ENCODE measurements at regions not wholly inside any gene's neighbourhood (a gene's known extent, or its start where the extent isn't known, plus 50 kb on each side); places are given as distances from the start of the nearest gene placed in this dataset.

GRCh38 chr2:34093790-34094189, 494.7 kb upstream of the FAM98A start:
- TF ChIP-seq, protein P1, sequence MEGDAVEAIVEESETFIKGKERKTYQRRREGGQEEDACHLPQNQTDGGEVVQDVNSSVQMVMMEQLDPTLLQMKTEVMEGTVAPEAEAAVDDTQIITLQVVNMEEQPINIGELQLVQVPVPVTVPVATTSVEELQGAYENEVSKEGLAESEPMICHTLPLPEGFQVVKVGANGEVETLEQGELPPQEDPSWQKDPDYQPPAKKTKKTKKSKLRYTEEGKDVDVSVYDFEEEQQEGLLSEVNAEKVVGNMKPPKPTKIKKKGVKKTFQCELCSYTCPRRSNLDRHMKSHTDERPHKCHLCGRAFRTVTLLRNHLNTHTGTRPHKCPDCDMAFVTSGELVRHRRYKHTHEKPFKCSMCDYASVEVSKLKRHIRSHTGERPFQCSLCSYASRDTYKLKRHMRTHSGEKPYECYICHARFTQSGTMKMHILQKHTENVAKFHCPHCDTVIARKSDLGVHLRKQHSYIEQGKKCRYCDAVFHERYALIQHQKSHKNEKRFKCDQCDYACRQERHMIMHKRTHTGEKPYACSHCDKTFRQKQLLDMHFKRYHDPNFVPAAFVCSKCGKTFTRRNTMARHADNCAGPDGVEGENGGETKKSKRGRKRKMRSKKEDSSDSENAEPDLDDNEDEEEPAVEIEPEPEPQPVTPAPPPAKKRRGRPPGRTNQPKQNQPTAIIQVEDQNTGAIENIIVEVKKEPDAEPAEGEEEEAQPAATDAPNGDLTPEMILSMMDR (IDR thresholded peaks at IDR 0.05): no peak
- TF ChIP-seq EZH2 (IDR thresholded peaks at IDR 0.05) (no peak), EZH2phosphoT487 (IDR thresholded peaks at IDR 0.05) (no peak)

All from neural progenitor cell (in vitro differentiated cells).